ENCODE measurements at regions not wholly inside any gene's neighbourhood (a gene's known extent, or its start where the extent isn't known, plus 50 kb on each side); places are given as distances from the start of the nearest gene placed in this dataset.

DNA sequence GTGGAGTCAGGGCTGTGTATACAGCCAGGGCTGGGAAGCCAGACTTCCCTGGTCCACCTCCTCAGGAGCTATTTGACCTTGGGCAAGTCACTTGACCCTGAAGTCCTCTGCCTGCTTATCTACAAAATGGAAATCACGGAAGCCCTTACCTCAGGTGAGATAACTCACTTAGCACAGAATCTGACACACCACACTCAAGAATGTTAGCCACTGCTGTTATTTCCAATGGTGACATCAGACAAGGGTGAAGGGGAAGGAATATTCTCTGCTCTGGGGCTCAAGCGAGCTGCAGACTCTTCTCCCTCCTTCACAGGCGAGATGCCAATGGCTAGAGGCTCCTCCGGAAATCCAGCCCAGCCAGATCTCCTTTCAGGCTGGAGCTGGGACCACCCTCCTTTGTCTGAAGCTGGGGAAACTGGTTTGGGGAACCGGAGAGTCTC lies 189.6 kb downstream of the HAUS1 start:
- TF ChIP-seq RARB (CRISPR knock-in tag; IDR thresholded peaks at IDR 0.05), result no peak
- TF ChIP-seq, protein P1, sequence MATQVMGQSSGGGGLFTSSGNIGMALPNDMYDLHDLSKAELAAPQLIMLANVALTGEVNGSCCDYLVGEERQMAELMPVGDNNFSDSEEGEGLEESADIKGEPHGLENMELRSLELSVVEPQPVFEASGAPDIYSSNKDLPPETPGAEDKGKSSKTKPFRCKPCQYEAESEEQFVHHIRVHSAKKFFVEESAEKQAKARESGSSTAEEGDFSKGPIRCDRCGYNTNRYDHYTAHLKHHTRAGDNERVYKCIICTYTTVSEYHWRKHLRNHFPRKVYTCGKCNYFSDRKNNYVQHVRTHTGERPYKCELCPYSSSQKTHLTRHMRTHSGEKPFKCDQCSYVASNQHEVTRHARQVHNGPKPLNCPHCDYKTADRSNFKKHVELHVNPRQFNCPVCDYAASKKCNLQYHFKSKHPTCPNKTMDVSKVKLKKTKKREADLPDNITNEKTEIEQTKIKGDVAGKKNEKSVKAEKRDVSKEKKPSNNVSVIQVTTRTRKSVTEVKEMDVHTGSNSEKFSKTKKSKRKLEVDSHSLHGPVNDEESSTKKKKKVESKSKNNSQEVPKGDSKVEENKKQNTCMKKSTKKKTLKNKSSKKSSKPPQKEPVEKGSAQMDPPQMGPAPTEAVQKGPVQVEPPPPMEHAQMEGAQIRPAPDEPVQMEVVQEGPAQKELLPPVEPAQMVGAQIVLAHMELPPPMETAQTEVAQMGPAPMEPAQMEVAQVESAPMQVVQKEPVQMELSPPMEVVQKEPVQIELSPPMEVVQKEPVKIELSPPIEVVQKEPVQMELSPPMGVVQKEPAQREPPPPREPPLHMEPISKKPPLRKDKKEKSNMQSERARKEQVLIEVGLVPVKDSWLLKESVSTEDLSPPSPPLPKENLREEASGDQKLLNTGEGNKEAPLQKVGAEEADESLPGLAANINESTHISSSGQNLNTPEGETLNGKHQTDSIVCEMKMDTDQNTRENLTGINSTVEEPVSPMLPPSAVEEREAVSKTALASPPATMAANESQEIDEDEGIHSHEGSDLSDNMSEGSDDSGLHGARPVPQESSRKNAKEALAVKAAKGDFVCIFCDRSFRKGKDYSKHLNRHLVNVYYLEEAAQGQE (IDR thresholded peaks at IDR 0.05), result no peak
- TF ChIP-seq PHF8 (IDR thresholded peaks at IDR 0.05; ENCODE audit: borderline replicate concordance, low read depth), result no peak
- no peak for TF ChIP-seq KDM1A (IDR thresholded peaks at IDR 0.05; ENCODE audit: low read depth)
- TF ChIP-seq, protein P2, sequence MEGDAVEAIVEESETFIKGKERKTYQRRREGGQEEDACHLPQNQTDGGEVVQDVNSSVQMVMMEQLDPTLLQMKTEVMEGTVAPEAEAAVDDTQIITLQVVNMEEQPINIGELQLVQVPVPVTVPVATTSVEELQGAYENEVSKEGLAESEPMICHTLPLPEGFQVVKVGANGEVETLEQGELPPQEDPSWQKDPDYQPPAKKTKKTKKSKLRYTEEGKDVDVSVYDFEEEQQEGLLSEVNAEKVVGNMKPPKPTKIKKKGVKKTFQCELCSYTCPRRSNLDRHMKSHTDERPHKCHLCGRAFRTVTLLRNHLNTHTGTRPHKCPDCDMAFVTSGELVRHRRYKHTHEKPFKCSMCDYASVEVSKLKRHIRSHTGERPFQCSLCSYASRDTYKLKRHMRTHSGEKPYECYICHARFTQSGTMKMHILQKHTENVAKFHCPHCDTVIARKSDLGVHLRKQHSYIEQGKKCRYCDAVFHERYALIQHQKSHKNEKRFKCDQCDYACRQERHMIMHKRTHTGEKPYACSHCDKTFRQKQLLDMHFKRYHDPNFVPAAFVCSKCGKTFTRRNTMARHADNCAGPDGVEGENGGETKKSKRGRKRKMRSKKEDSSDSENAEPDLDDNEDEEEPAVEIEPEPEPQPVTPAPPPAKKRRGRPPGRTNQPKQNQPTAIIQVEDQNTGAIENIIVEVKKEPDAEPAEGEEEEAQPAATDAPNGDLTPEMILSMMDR (IDR thresholded peaks at IDR 0.05), result no peak
- no peak for TF ChIP-seq EP300 (IDR thresholded peaks at IDR 0.05)
- TF ChIP-seq RFX5 (IDR thresholded peaks at IDR 0.05), result no peak
- no peak for TF ChIP-seq RAD21 (conservative IDR thresholded peaks at IDR 0.05 in 1 of 2, IDR thresholded peaks at IDR 0.05 in 1 of 2)
- TF ChIP-seq POLR2A (IDR thresholded peaks at IDR 0.05; ENCODE audit: low read length), result no peak
- TF ChIP-seq HEYL (CRISPR knock-in tag; IDR thresholded peaks at IDR 0.05), result no peak
- TF ChIP-seq RNF2 (IDR thresholded peaks at IDR 0.05; ENCODE audit: borderline replicate concordance, low read depth), result no peak
- TF ChIP-seq, protein P3, sequence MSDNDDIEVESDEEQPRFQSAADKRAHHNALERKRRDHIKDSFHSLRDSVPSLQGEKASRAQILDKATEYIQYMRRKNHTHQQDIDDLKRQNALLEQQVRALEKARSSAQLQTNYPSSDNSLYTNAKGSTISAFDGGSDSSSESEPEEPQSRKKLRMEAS (IDR thresholded peaks at IDR 0.05), result no peak

Data from A549 (cell line).